Neural cell (in vitro differentiated cells): ENCODE measurements at regions not wholly inside any gene's neighbourhood (a gene's known extent, or its start where the extent isn't known, plus 50 kb on each side); places are given as distances from the start of the nearest gene placed in this dataset.

ENCODE experiments used
- EZH2 ChIP-seq: fragments of 200-600, 300-800 bp; shearing (Covaris generic), sonication (generic); IDR thresholded peaks from 2 replicates; pipeline ENCODE4 v1.6.1; 2014; ENCODE audit warnings: antibody characterized with exemption, low read length, borderline replicate concordance, mild to moderate bottlenecking; ENCODE audit not compliant: insufficient read depth, poor library complexity, severe bottlenecking
- POLR2AphosphoS5 ChIP-seq: IDR thresholded peaks from 2 replicates; pipeline ENCODE4 v1.6.1; 2012
- SMC3 ChIP-seq: fragments of 450-650 bp; conservative IDR thresholded peaks from 2 replicates; pipeline ENCODE4 v1.6.1; 2014; ENCODE audit warnings: antibody characterized with exemption, mild to moderate bottlenecking, moderate library complexity; ENCODE audit not compliant: poor library complexity
- TF ChIP-seq, protein P1 (sequence below): IDR thresholded peaks from 2 replicates; pipeline ENCODE4 v1.6.1; 2012; ENCODE audit warnings: borderline replicate concordance
- TF ChIP-seq, protein P2 (sequence below): fragments of 450-650 bp; IDR thresholded peaks from 2 replicates; pipeline ENCODE4 v1.5.1; 2014; ENCODE audit warnings: antibody characterized with exemption, mild to moderate bottlenecking, moderate library complexity; ENCODE audit not compliant: poor library complexity, severe bottlenecking

DNA sequence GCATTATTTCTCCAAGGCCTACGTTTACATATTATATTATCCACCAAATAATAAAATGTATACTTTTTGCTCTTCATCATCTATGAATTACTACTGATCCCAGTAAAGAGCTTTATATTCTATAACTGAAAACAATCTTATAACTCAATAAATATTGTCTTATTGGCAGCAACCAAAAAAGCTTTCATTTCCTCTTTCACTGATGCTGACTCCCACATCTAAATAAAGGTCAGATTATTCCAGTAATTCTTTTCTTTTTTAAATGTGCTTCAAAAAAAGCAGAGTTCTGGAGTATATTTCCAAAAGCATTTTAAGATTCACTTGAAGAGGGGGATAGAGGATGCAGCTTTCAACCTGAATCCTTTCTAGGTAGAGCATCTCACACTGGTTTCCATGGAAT is 75.3 kb upstream of the NR4A3 start:
- TF ChIP-seq, protein P1, sequence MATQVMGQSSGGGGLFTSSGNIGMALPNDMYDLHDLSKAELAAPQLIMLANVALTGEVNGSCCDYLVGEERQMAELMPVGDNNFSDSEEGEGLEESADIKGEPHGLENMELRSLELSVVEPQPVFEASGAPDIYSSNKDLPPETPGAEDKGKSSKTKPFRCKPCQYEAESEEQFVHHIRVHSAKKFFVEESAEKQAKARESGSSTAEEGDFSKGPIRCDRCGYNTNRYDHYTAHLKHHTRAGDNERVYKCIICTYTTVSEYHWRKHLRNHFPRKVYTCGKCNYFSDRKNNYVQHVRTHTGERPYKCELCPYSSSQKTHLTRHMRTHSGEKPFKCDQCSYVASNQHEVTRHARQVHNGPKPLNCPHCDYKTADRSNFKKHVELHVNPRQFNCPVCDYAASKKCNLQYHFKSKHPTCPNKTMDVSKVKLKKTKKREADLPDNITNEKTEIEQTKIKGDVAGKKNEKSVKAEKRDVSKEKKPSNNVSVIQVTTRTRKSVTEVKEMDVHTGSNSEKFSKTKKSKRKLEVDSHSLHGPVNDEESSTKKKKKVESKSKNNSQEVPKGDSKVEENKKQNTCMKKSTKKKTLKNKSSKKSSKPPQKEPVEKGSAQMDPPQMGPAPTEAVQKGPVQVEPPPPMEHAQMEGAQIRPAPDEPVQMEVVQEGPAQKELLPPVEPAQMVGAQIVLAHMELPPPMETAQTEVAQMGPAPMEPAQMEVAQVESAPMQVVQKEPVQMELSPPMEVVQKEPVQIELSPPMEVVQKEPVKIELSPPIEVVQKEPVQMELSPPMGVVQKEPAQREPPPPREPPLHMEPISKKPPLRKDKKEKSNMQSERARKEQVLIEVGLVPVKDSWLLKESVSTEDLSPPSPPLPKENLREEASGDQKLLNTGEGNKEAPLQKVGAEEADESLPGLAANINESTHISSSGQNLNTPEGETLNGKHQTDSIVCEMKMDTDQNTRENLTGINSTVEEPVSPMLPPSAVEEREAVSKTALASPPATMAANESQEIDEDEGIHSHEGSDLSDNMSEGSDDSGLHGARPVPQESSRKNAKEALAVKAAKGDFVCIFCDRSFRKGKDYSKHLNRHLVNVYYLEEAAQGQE: no peak
- TF ChIP-seq EZH2: no peak
- TF ChIP-seq POLR2AphosphoS5: no peak
- TF ChIP-seq, protein P2, sequence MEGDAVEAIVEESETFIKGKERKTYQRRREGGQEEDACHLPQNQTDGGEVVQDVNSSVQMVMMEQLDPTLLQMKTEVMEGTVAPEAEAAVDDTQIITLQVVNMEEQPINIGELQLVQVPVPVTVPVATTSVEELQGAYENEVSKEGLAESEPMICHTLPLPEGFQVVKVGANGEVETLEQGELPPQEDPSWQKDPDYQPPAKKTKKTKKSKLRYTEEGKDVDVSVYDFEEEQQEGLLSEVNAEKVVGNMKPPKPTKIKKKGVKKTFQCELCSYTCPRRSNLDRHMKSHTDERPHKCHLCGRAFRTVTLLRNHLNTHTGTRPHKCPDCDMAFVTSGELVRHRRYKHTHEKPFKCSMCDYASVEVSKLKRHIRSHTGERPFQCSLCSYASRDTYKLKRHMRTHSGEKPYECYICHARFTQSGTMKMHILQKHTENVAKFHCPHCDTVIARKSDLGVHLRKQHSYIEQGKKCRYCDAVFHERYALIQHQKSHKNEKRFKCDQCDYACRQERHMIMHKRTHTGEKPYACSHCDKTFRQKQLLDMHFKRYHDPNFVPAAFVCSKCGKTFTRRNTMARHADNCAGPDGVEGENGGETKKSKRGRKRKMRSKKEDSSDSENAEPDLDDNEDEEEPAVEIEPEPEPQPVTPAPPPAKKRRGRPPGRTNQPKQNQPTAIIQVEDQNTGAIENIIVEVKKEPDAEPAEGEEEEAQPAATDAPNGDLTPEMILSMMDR: no peak
- no peak for TF ChIP-seq SMC3
